HK-2 (cell line): ENCODE measurements at regions not wholly inside any gene's neighbourhood (a gene's known extent, or its start where the extent isn't known, plus 50 kb on each side); places are given as distances from the start of the nearest gene placed in this dataset.

Experiments used
- DNase-seq: peaks from one replicate; pipeline ENCODE4 v3.0.0-alpha.2; 2018; ENCODE audit not compliant: unreplicated experiment

DNA sequence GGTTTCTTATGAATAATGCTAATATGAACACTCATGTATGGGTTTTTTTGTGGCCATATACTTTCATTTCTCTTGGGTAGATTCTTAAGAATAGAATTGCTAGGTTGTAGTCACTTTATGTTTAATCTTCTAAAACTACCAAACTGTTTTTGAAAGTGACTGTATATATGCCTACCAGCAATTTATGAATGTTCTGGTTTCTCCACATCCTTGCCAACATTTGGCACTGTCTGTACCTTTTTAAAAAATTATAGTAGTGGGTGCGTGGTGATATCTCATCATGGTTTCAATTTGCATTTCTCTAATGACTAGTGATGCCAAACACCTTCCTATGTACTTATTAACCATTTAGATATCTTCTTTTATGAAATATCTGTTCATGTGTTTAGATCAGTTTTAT lies 110.6 kb upstream of the RIOK3 start:
- no peak for DNase-seq

DNA sequence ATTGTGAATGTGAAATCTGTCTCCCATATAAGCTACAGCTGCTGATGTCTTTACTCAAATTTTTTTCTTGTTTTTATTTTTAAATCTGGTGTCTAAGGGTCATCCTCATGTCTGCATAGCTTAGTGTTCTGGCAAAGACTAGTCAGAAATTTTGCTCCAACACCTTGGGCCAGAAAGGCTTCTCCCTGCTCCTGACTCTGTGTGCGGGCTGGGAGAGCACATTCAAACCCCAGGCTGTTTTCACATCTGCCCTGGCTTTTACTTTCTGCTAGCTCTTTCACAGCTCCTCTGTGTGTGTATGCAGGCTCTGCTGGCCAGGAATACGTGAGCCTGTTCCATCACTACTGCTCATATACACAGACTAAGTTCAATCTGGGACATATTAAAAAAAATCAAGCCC lies 102.9 kb upstream of the RIOK3 start:
- no peak for DNase-seq

- DNase-seq = no peak
Measured at GRCh38 chr18:23351521-23351920, 101.6 kb upstream of the RIOK3 start.

DNA sequence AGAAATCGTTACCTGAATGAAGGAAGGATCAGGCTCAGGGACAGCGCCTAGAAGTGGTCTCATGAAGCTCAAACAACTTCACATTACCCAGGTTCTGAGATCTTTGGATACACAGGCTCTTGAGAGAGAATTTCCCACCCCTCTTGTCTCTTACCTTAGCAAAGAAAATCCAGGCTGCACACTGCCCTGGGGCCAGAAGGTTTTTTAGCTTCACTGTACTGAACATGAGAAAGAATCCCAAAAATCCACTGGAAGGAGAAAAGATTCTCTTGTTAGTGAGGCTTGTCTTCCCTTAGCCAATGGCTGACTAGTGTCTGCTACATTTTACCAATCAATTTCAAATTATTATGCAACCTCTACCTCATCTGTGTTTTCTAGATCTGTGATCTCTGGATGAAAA lies 101.0 kb upstream of the RIOK3 start:
- DNase-seq = no peak

DNA sequence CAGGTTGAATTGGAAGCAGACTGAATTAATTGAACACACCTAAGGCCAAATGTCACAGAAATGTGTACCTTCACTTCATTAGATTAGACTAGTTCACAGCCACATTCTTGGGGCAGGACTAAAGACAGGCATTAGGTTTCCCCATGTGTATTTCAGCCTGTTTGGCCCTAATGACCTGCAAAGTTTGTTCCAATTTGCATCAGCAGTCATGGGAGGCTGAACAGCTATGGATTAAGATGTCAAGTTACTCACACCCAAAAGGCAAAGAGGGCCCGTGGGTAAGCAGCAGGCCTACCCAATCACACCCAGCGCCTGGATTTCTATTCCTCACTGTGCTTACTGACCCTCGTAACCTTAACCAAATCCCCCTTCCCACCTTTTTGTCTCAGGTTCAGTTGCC lies 99.6 kb upstream of the RIOK3 start:
- no peak for DNase-seq

DNA sequence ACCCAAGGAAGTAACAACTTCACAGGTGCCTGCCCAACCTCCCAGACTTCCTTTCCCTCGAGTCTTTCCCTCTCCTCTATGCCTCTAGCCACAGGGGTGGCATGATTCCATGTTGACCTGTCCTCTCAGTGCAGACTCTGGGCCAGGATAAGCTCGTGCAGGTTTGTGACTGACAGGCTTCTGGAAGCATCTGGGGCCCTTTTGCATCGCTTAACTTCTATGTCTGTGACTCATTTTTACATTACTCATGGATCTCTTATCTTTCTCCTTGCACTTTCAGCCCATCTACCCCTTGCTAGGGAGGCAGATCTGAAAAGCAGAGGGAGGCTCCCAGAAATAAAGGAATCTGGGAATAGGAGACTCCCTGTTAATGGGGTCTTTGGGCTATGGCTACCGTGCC lies 98.5 kb upstream of the RIOK3 start:
- DNase-seq = peak; percentile 30

DNA sequence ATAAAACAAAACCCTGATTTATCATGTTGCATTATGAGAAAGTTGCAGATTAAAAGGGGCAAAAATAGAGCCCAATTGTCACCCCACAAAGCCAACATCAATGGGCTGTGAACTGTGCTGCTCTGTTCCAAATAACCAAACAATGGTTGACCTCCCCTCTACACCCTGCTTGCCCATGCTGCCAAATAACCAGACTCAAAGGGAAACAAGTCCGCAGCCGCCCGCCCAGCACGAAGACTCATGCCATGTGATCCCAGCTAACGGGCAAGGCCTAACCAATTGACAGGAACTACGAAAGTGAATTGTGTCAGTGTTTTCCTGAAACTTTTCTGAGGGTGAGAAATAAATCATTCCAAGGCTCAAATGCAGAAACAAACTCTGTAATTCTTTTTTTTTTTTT lies 97.9 kb upstream of the RIOK3 start:
- DNase-seq = no peak

- DNase-seq = no peak
Measured at GRCh38 chr18:23356424-23356823, 96.7 kb upstream of the RIOK3 start.

DNA sequence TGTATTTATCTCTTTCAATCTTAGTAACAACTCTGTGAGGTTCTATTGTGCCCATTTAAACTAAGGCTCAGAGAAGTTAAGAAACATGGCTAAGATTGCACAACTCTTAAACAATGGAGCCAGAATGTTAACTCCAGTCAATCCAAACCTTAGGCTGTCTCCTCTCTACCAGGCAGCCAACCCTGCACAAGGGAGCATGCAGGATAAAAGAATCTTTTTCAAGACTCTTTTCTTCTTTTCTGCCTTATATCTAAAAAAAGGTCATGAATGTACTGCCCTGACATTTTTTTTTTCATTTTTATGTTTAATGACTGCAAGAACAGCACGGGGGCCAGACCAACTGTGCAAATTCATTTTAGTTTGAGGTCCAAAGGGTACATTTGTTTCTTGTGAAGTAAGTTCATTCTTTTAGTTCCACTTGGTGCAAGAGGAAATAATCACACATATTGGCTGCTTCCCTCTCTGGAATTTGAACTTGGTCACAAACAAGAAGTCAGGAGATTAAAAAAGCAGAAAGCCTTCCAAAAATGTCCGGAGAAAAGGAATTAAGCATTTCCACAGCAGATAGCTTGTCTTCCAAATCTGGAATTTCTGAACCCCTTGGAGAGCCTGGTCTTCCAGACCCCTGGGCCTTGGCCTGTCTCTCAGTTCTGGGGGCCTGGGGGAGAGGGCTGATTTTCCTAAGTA lies 96.0 kb upstream of the RIOK3 start:
- no peak for DNase-seq

DNA sequence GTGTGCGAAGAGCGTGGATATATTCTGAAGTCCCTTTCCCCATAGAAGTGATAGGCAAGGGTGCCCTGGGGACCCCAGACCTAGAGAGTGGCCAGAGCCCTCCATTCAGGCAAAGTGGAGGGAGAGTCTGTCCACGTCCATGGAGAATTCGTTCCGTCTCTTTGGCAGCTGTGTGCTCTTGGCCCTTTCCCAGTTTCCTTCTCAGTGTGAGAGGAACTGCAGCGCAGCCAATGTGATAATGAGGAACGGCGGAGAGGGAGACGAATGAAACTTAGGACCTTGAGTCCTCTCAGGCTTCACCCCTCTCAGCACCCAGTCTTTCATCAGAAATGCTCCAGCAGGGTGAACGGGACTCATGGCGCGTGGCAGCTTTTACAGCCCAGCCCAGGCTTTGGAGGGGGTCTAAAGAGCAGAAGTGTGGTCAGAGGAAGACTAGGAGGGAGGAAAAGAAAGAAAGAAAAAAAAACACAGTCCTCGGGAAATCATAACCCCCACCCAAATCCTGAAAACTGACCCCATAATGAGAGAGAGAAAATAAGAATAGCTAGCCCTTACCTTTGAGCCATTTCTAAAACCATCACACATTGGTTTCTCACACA lies 95.0 kb upstream of the RIOK3 start:
- no peak for DNase-seq

DNA sequence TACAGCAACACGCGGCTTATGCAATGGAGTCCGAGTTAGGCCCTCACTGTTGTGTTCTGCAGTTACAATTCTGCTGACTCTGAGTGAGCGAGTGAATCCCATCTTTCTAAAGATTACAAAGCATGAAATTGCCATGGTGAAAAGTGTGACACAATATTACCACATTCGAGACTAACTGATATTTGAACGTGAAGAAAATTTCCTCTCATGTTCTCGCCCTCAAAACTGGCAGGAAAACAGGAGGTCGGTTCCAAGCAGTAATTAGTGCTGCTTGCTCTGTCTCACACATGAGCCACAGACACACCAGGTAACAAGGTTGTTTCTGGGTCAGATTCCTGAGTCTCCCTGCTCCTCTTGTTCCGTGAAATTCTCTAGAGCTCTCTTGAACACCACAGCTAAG lies 93.7 kb upstream of the RIOK3 start:
- no peak for DNase-seq

DNA sequence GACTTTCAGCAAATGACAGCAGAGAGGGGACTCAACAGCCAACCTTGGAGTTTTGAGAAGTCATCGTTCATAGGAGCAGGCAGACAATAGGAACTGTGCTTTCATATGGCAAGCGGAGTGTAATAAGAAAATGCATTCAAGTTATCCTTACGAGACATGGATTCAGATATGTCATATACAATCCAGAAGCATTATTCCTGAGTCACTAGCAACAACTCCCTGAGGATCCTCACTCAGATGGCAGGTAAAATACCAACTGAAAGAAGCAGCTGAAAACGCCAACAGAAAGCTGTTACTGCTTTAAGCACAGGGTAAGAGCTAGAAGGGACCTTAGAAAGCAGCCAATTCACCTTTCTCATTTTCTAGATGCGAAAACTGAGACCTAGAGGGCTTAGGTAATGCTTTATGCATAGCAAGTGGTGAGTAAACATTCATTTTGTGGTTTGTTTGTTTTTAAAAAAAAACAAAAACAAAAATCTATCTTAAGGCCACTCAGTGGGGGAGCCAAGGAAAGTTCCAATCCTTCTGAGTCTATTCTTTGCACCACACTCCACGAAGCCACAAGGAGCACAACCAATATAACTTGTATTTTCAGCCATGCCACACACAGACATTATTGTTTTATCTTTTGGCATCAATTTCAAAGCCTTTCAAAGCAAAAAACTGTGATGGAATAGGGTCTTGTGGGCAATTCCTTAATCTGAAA lies 89.1 kb upstream of the RIOK3 start:
- DNase-seq = no peak

GRCh38 chr18:23365602-23366001 lies 87.5 kb upstream of the RIOK3 start:
- DNase-seq = no peak

GRCh38 chr18:23369266-23369665 lies 83.8 kb upstream of the RIOK3 start:
- DNase-seq = no peak

DNA sequence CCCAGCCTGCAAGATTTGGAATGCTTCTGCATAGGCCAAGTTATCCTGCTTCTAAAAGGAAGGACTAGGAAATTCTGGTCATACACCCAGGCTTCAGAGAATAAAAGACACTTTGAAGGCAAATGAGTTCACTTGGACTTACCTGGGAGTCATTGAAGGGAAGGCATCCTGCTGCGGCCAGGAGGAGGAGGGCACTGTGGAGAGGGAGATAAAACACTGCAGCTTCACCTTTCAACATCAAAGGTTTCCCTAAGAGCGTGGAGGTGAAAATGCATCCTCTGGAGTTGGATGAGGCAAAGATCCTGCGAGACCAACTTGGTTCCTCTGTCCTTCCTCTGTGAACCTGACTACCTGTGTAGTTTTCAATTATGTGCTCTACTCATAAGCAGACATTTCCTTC lies 79.5 kb upstream of the RIOK3 start:
- DNase-seq = no peak

DNA sequence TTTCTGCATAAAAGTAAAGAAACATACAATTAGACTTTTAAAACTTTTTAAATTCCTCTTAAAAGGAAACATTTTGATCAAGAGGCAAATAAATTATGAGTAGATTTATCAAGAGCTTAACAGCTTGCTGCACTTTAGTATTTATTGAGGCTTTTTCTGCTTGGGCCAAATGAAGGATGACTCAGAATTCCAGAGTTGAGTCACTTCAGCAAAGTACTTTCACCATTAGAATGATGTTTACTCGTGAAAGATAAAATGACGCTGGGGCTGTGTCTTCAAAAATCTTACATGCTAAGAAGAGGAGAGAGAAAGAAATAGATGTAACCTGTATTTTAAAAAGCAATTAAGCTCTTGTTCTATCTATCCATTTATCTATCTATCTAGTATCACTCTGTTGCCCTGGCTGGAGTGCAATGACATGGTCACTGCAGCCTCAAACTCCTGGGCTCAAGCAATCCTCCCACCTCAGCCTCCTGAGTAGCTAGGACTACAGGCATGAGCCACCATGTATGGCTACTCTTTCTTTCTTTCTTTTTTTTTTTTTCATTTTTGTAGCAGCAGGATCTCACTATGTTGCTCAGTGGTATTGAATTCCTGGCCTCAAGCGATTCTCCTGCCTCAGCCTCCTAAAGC lies 75.3 kb upstream of the RIOK3 start:
- no peak for DNase-seq

GRCh38 chr18:23378302-23378686 lies 74.8 kb upstream of the RIOK3 start:
- DNase-seq = no peak

DNA sequence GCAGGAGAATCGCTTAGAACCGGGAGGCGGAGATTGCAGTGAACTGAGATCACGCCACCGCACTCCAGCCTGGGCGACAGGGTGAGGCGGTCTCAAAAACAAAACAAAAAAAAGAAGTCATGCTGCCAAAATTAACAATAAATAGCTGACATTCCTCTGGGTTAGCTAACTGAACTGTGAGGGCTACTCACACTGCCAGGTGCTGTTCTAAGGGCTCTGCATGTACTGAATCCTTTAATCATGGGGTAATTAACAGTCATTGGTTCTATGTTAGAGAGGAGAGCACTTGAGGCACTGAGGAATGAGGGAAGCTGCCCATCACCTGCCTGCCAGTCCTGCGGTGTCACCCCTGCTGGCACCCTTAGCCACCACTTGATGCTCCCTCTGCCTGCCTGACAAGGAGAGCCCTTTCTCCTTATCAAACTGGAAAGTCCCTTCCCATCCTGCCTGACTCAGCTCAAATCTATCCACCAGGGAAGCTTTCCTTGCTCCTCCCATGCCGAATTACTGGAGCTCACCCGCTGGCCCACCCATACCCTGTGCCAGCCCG lies 73.0 kb upstream of the RIOK3 start:
- DNase-seq = peak; percentile 44

- no peak for DNase-seq
Measured at GRCh38 chr18:23380817-23381216, 72.3 kb upstream of the RIOK3 start.

GRCh38 chr18:23383494-23383893 lies 69.6 kb upstream of the RIOK3 start:
- no peak for DNase-seq

DNA sequence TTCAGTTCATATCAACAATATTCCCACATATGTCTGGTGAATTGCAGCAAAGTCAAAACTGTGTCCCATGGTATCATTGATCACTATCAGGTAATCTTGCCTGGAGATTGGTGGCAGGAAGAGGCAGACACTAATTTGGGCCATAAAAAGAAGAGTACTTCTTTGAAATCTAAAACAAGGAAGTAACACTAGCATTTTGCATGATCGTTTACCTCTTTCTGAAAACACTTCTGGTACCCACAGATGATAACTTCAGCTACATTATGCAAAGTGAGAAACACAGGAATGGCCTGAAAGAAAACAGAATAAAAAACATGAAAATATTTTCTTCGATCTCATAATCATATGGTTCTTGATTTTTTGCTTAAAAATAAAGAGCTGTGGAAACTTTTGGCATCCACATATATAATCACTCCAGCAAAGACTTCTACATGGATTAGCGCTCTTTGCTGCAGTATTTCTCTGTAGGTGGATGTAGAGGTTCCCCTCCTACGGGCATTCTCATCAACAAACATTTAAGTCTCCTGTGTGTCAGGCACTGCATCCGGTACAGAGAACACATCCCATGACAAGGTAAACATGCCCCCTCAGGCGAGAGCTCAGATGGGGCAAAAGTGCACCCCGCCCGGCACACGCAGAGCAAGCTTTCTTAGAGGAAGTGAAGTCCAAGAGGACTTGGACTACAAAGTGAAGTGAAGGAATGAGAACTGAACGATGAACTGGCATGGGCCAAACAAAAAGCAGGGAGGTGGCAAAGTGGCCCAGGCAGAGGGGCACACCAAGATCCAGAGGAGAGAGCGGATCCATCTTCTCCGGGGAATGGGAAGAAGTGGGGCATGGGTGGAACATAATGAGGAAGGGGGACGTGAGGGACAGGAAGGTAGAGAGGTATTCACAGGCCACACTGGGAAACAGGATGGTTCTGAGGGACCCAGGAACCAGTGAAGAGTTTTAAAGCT lies 68.0 kb upstream of the RIOK3 start:
- no peak for DNase-seq
